ENCODE measurements at regions not wholly inside any gene's neighbourhood (a gene's known extent, or its start where the extent isn't known, plus 50 kb on each side); places are given as distances from the start of the nearest gene placed in this dataset.
"Not testable (repeated sequence)": the region's sequence is repeated elsewhere in the genome, so short reads cannot be mapped to it uniquely, and the experiment has no call there.

DNA sequence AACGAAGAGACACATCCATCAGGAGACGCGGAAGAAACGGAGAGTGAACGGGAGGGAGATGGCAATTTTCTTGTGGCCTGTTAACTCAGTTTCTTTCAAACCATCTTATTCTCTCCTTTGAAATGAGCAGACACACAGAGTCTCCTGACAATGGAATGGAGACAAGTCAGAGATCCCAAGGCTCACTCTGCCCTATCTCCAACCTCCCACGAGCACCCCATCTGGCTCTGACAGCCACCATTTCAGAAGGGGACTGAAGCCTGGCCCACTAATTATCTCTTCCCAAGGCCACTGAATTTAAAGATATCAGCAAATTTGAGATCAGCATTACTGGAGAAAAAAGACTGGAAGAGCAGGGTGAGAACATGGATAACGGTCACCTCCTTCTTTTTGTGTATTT, 215.6 kb downstream of the DHX15 start:
- TF ChIP-seq, protein P1, sequence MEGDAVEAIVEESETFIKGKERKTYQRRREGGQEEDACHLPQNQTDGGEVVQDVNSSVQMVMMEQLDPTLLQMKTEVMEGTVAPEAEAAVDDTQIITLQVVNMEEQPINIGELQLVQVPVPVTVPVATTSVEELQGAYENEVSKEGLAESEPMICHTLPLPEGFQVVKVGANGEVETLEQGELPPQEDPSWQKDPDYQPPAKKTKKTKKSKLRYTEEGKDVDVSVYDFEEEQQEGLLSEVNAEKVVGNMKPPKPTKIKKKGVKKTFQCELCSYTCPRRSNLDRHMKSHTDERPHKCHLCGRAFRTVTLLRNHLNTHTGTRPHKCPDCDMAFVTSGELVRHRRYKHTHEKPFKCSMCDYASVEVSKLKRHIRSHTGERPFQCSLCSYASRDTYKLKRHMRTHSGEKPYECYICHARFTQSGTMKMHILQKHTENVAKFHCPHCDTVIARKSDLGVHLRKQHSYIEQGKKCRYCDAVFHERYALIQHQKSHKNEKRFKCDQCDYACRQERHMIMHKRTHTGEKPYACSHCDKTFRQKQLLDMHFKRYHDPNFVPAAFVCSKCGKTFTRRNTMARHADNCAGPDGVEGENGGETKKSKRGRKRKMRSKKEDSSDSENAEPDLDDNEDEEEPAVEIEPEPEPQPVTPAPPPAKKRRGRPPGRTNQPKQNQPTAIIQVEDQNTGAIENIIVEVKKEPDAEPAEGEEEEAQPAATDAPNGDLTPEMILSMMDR (conservative IDR thresholded peaks at IDR 0.05; ENCODE audit: control insufficient read depth, insufficient read depth, low read depth, low read length) = no peak
- no peak overlapping the region for H3K4me3 ChIP-seq (ENCODE audit: control insufficient read depth, low read depth, low read length)
- no peak for DNase-seq (ENCODE audit: low read depth)

DNA sequence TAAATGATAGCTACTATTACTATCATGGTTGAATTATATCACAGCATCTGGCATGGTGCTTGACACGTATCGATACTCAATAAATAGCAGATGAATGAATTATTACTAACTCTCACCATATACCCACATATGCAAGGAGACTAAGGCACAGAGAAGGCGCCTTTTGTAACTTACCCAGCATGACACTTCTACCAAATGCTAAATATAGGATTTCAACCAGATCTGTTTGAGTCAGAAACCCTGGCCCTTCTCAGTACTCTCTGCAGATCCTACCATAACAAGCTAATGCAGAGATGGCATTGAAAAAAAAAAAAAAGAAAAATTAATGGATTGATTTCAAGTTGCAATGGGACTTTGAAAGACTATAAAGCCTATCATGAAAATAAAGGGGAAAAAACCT, 219.5 kb downstream of the DHX15 start:
- no peak for DNase-seq (ENCODE audit: low read depth)
- TF ChIP-seq, protein P1 (conservative IDR thresholded peaks at IDR 0.05; ENCODE audit: control insufficient read depth, insufficient read depth, low read depth, low read length) = no peak
- H3K4me3 ChIP-seq (ENCODE audit: control insufficient read depth, low read depth, low read length) = no peak overlapping the region

DNA sequence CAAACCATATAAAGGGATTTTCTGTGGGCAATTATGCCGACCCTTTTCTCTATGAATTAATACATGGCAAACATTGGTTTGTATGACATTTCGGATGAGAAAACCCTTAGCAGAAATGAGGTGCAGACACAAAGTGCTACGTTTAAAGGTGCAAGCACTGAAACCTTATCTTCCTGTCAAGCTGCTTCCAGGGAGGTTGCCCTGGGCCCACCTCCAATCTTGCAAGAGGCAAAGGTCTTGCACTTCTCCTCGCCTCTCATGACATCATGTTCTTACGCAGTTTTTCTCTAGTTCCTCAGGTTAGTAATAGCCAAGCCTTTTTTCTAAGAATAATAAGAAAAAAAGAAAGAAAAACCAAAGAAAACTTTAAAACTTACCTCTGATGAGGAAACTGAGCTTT, 220.1 kb downstream of the DHX15 start:
- no peak overlapping the region for H3K4me3 ChIP-seq (ENCODE audit: control insufficient read depth, low read depth, low read length)
- TF ChIP-seq, protein P1 (conservative IDR thresholded peaks at IDR 0.05; ENCODE audit: control insufficient read depth, insufficient read depth, low read depth, low read length) = no peak
- DNase-seq (ENCODE audit: low read depth) = no peak

DNA sequence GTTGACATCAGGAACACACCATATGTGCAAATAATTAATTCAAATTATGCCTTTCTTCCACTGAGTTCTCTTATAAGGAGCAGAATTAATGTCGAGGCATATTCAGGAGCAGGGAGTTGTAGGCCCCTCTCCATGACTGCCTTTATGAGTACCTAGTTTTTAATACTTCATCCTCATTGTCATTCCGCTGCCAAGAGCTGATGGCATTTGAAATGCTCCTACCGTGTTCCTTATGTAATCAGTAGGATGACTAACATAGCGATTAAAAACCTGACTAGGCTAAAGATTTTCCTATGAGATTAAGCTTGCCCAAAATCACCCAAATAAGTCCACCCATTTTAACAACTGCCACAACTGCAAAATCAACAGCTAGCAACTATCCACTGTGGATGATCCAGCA, 220.6 kb downstream of the DHX15 start:
- no peak overlapping the region for H3K4me3 ChIP-seq (ENCODE audit: control insufficient read depth, low read depth, low read length)
- no peak for DNase-seq (ENCODE audit: low read depth)
- TF ChIP-seq, protein P1 (conservative IDR thresholded peaks at IDR 0.05; ENCODE audit: control insufficient read depth, insufficient read depth, low read depth, low read length) = no peak

DNA sequence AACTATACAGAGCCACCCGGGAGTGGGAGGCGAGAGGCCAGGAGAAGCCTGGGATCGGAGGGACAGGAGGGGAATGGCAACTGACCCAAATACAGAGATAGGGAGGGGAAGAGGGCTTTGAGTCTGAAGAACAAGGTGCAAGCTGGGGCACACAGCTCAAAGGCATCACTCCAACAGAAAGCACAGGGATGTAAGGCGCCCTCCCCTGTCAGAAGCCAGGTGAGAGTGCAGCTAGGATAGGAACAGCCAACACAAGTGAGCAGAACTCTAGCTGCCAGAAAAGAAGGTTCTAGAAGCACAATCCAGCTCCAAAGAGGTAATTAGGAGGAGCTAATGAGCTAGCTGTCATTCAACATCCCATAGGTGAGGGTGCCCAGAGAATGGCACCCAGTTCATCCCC, 232.2 kb downstream of the DHX15 start:
- no peak overlapping the region for H3K4me3 ChIP-seq (ENCODE audit: control insufficient read depth, low read depth, low read length)
- no peak for DNase-seq (ENCODE audit: low read depth)
- TF ChIP-seq, protein P1 (conservative IDR thresholded peaks at IDR 0.05; ENCODE audit: control insufficient read depth, insufficient read depth, low read depth, low read length) = no peak

DNA sequence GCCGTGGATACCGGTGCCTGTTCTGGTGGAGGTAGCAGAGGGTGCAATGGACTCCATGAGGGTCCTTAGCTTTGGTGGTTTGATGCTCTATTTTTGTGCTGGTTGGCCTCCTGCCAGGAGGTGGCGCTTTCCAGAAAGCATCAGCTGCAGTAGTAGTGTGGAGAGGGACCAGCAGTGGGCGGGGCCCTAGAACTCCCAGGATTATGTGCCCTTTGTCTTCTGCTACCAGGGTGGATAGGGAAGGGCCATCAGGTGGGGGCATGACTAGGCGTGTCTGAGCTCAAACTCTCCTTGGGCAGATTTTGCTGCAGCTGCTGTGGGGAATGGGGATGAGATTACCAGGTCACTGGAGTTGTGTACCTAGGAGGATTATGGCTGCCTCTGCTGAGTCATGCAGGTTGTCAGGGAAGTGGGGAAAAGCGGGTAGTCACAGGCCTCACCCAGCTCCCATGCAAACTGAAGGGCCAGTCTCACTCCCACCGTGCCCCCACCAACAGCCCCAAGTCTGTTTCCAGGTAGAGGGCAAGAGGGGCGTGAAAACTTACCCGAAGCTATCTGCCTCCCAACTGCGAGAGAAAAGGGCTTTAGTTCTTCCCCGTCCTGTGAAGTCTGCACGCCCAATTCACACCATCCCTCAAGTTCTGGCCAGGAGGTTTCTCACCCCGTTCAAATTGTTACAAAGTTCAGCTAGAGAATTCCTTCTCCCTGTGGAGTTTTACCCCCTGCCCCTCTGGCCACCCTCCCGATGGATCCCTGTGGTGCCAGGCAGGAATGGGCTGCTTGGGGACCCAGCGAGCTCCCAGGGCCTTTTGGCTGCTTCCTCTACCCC, 235.0 kb downstream of the DHX15 start:
- not testable (repeated sequence) for DNase-seq (ENCODE audit: low read depth); H3K4me3 ChIP-seq (ENCODE audit: control insufficient read depth, low read depth, low read length)

DNA sequence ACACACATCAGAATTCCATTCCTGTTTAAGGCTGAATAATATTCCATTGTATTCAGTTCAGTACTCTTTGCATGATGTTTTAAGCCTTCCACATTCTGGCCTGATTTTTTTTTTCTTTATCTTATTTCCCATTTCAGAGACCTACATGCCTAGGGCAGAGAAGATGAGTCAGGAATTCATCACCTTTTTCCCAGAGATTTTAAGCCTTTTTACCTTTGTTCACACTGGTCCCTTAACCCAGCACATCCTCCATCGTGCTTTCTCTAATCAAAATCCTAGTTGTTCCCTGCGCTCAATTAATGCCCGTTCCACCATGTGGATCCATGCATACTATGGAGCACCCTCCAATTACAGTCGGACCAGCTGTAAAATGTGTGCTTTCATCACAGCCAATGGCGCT, 245.1 kb downstream of the DHX15 start:
- TF ChIP-seq, protein P1 (conservative IDR thresholded peaks at IDR 0.05; ENCODE audit: control insufficient read depth, insufficient read depth, low read depth, low read length) = no peak
- DNase-seq (ENCODE audit: low read depth) = no peak

More for the DNA sequence above, 245.1 kb downstream of the DHX15 start:
- H3K4me3 ChIP-seq (ENCODE audit: control insufficient read depth, low read depth, low read length) = no peak overlapping the region
